HuH-7.5 (cell line): ENCODE measurements at regions not wholly inside any gene's neighbourhood (a gene's known extent, or its start where the extent isn't known, plus 50 kb on each side); places are given as distances from the start of the nearest gene placed in this dataset.

ENCODE experiments used
- DNase-seq: peaks from one replicate; pipeline ENCODE4 v3.0.0; 2011; ENCODE audit warnings: low spot score

DNA sequence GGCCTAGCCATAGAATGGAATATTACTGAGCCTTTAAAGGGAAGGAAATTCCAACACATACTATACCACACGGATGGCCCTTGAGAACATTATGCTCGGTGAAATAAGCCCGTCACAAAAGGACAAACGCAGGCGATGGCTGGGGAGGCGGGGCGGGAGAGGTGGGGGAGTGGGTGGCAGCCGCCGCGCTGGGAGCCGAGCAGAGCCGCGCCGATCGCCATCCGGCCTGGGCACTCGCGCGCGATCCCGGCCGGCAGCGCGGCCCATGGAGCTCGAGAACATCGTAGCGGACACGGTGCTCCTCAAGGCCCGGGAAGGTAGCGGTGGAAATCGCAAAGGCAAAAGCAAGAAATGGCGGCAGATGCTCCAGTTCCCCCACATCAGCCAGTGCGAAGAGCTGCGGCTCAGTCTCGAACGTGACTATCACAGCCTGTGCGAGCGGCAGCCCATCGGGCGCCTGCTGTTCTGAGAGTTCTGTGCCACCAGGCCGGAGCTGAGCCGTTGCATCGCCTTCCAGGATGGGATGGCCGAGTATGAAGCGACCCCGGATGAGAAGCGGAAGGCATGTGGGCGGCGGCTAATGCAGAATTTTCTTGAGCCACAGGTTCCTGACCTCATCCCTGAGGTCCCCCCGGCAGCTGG lies 140.1 kb downstream of the ZDHHC20 start:
- DNase-seq: no peak

DNA sequence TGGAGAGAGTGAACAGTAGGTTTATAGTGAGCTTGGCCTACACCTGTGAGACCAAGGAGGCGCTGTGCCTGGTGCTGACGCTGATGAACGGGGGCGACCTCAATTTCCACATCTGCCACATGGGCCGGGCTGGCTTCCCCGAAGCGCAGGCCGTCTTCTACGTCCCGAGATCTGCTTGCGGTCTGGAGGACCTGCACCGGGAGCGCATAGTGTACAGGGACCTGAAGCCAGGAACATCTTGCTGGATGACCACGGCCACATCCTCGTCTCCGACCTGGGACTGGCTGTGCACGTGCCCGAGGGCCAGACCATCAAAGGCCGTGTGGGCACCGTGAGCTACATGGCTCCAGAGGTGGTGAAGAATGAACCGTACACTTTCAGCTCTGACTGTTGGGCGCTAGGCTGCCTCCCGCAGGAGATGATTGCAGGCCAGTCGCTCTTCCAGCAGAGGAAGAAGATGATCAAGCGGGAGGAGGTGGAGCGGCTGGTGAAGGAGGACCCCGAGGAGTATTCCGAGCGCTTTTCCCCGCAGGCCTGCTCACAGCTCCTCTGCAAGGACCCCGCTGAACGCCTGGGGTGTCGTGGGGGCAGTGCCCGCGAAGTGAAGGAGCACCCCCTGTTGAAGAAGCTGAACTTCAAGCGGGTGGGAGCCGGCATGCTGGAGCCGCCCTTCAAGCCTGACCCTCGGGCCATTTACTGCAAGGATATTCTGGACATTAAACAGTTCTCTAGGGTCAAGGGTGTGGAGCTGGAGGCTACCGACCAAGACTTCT lies 139.0 kb downstream of the ZDHHC20 start:
- no peak for DNase-seq

DNA sequence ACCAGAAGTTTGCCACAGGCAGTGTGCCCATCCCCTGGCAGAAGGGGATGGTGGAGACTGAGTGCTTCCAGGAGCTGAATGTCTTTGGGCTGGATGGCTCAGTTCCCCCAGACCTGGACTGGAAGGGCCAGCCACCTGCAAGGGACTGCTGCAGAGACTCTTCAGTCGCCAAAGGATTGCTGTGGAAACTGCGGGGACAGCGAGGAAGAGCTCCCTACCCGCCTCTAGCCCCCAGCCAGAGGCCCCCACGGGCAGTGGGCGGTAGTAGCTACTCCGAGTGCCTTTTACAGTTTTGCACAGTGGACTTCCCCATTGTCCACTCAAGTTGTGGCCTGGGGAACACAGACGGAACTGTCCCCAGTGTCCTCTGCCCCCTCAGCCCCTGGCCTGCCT lies 138.5 kb downstream of the ZDHHC20 start:
- no peak for DNase-seq

DNA sequence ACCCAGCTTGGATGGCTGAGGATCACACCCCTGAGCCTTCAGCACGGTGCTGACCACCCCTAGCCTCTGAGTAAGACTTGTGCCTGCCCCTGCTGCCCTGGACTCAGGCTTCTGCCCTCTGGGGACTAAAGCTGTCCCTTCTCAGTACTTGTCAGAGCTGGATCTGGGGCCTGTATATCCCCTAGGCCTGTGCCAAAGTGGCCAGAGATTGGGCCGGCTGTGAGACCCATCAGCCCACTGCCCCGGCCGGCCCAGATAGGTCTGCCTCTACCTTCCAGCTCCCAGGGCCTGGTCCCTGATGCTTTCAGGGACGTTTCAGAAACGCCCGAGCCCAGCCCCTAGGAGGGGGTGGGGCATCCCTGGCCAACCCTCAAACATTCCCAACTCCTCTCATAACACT lies 137.8 kb downstream of the ZDHHC20 start:
- no peak for DNase-seq

DNA sequence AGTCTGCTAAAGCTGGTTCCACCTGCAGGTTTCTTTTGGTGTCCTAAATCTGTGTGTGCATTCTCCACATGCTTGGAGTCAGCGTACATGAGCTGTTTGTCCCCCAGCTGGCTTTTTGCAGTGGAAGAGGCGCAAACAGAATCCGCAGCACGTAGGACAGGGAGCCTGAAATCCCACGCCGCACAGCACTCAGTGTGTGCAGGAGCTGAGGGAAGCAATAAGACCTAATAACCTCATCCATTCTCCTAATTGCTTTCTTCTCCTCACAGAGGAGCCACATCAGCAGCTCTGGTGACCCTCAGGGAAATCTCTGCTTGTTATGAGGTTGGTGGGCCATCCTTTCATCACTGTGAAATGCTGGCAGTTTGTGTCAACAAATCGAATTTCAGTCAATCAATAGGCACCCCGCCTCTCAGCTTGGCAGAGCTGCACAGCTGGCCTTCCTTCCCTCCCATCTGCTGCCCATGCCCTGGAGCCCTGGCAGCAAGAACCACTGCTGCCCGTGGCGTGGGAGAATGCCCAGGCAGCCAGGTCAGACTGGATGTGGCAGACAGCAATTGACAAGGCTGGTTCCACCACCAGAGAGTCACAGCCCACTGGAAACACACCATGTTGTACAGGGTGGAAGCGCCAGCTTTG lies 136.7 kb downstream of the ZDHHC20 start:
- no peak for DNase-seq
